Naive thymus-derived CD8-positive, alpha-beta T cell (primary cell): ENCODE measurements at regions not wholly inside any gene's neighbourhood (a gene's known extent, or its start where the extent isn't known, plus 50 kb on each side); places are given as distances from the start of the nearest gene placed in this dataset.
A peak's percentile ranks its signal among the peaks of the same experiment; 100 is the strongest.
"Not testable (repeated sequence)": the region's sequence is repeated elsewhere in the genome, so short reads cannot be mapped to it uniquely, and the experiment has no call there.

Experiments
- ATAC-seq, 2 donors: fragments of 150-1000 bp; cut with Tn5 transposase in 1 of 2; sonication (Bioruptor Pico), chemical (Tn5 transposase) in 1 of 2; 1 replicate in 1 of 2; 2 replicates in 1 of 2; pipeline ENCODE4 v1.10.0; 2021; ENCODE audit warnings: mild to moderate bottlenecking in 2 of 2, moderate library complexity in 2 of 2
- POLR2A ChIA-PET: fragments of 350-600 bp; sonication (Branson Sonifier 250); formaldehyde crosslinking; loops from one replicate; lab custom pipeline; 2021; ENCODE audit warnings: antibody characterized with exemption; lab: Charles Lee
- DNase-seq, 10 donors: peaks; one replicate each; pipeline versions ENCODE4 v3.0.0 to v3.0.0-alpha.2; 2020 to 2022
- H3K27ac Mint-ChIP-seq, 10 donors: one replicate each; pipeline ENCODE4 v1.8.0; 2020 to 2022; ENCODE audit warnings: mild to moderate bottlenecking in 10 of 10, mixed read lengths in 10 of 10, moderate library complexity in 4 of 10, inconsistent platforms in 1 of 10
- H3K27me3 Mint-ChIP-seq, 5 donors: one replicate each; pipeline ENCODE4 v1.8.0; 2021 to 2022; ENCODE audit warnings: mixed read lengths in 5 of 5
- H3K36me3 Mint-ChIP-seq, 3 donors: one replicate each; pipeline ENCODE4 v1.8.0; 2020 to 2022; ENCODE audit warnings: mixed read lengths in 3 of 3, mild to moderate bottlenecking in 2 of 3, inconsistent platforms in 1 of 3
- H3K4me1 Mint-ChIP-seq, 4 donors: one replicate each; pipeline ENCODE4 v1.8.0; 2021 to 2022; ENCODE audit warnings: mixed read lengths in 4 of 4
- H3K4me3 Mint-ChIP-seq, 10 donors: one replicate each; pipeline ENCODE4 v1.8.0; 2020 to 2022; ENCODE audit warnings: mild to moderate bottlenecking in 10 of 10, mixed read lengths in 10 of 10, moderate library complexity in 6 of 10, inconsistent platforms in 1 of 10
- H3K9me3 Mint-ChIP-seq, 9 donors: one replicate each; pipeline ENCODE4 v1.8.0; 2020 to 2022; ENCODE audit warnings: mixed read lengths in 9 of 9, mild to moderate bottlenecking in 3 of 9, inconsistent platforms in 1 of 9, moderate library complexity in 1 of 9

DNA sequence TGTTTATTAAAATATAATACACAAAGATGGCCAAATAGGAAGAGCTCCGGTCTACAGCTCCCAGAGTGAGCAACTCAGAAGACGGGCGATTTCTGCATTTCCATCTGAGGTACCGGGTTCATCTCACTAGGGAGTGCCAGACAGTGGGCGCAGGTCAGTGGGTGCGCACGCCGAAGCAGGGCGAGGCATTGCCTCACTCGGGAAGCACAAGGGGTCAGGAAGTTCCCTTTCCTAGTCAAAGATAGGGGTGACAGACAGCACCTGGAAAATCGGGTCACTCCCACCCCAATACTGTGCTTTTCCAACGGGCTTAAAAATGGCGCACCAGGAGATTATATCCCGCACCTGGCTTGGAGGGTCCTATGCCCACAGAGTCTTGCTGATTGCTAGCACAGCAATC, 234.9 kb upstream of the CDH11 start:
- H3K27ac Mint-ChIP-seq, POLR2A ChIA-PET, ATAC-seq, H3K4me3 Mint-ChIP-seq, H3K27me3 Mint-ChIP-seq, DNase-seq, H3K4me1 Mint-ChIP-seq, H3K36me3 Mint-ChIP-seq: not testable (repeated sequence)
- H3K9me3 Mint-ChIP-seq = peaks cover 0 to 29% (median 12%) of the 10 kb centered on the region in 9 donors

DNA sequence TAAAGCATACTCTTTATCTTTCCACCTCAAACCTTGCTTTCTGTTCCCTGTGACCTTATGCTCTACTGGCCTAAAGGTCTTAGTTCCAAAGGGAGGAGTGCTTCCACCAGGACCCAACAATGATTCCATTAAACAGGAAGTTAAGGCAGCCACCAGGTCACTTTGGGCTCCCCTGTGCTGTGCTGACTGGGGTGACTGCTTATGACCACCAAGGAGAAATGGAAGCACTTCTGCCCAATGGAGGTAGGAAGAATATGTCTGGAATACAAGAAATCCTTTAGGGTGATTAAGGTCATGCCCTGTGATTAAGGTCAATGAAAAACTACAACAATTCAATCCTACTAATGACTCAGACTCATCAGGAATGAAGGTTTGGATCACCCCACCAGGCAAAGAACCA, 233.8 kb upstream of the CDH11 start:
- POLR2A ChIA-PET = no interaction called here
- peaks cover 0 to 29% (median 12%) of the 10 kb centered on the region in 9 donors for H3K9me3 Mint-ChIP-seq
- H3K27ac Mint-ChIP-seq = no peak overlapping the region
- no peak overlapping the region for H3K4me3 Mint-ChIP-seq
- DNase-seq = no peak
- ATAC-seq = no peak
- peaks cover 0 to 2% (median 0%) of the 10 kb centered on the region in 5 donors for H3K27me3 Mint-ChIP-seq
- H3K36me3 Mint-ChIP-seq = peaks cover 0 to 10% (median 0%) of the 10 kb centered on the region in 3 donors
- no peaks in the 10 kb centered on the region for H3K4me1 Mint-ChIP-seq

GRCh38 chr16:65353183-65353582, 231.3 kb upstream of the CDH11 start:
- DNase-seq (no peak), ATAC-seq (no peak)
- Mint-ChIP-seq H3K4me1 (no peaks in the 10 kb centered on the region), H3K36me3 (peaks cover 0 to 10% (median 0%) of the 10 kb centered on the region in 3 donors), H3K27ac (no peak overlapping the region), H3K27me3 (peaks cover 0 to 2% (median 0%) of the 10 kb centered on the region in 5 donors), H3K9me3 (peaks cover 0 to 25% (median 15%) of the 10 kb centered on the region in 9 donors), H3K4me3 (no peak overlapping the region)
- POLR2A ChIA-PET = no interaction called here

DNA sequence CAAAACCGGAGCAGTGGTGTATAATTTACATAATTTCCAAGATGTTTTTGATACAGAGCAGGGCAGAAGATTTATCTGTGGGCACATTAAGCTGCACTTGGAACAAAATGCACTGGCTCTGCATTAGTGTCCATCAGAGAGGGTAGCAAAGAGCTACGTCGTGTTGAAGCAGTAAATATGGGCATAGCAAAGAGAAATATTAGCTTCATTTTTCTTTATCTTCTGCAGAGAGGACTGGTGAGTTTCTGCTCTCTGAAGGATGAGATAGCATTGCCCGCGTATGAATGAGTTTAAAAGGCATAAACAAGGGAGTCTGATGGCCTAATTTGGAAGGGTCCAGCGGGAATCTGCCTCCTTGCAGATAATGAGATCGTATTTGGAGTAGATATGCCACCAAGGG, 227.8 kb upstream of the CDH11 start:
- no peak for DNase-seq
- Mint-ChIP-seq H3K27me3 (peaks cover 0 to 2% (median 0%) of the 10 kb centered on the region in 5 donors), H3K4me3 (no peak overlapping the region), H3K4me1 (no peaks in the 10 kb centered on the region), H3K9me3 (peaks cover 0 to 22% (median 9%) of the 10 kb centered on the region in 9 donors), H3K27ac (no peak overlapping the region), H3K36me3 (no peaks in the 10 kb centered on the region)
- POLR2A ChIA-PET = no interaction called here
- no peak for ATAC-seq

- Mint-ChIP-seq H3K4me1 (no peaks in the 10 kb centered on the region), H3K4me3 (no peak overlapping the region), H3K27ac (no peak overlapping the region), H3K36me3 (no peaks in the 10 kb centered on the region), H3K9me3 (peaks cover 0 to 31% (median 4%) of the 10 kb centered on the region in 9 donors), H3K27me3 (no peaks in the 10 kb centered on the region)
- POLR2A ChIA-PET = no interaction called here
- no peak for ATAC-seq
- no peak for DNase-seq
Observed at GRCh38 chr16:65343556-65343955, 221.7 kb upstream of the CDH11 start.

GRCh38 chr16:65342231-65342866, 220.5 kb upstream of the CDH11 start:
- H3K27ac Mint-ChIP-seq = no peak overlapping the region
- H3K9me3 Mint-ChIP-seq = peaks cover 0 to 20% (median 4%) of the 10 kb centered on the region in 9 donors
- DNase-seq (no peak), ATAC-seq (no peak)
- H3K36me3 Mint-ChIP-seq = no peaks in the 10 kb centered on the region
- no peak overlapping the region for H3K4me3 Mint-ChIP-seq
- POLR2A ChIA-PET = no interaction called here
- H3K27me3 Mint-ChIP-seq = no peaks in the 10 kb centered on the region
- H3K4me1 Mint-ChIP-seq = no peaks in the 10 kb centered on the region

GRCh38 chr16:65339062-65339461, 217.2 kb upstream of the CDH11 start:
- DNase-seq (no peak), ATAC-seq (no peak)
- H3K36me3 Mint-ChIP-seq = no peaks in the 10 kb centered on the region
- H3K4me3 Mint-ChIP-seq = no peak overlapping the region
- no peak overlapping the region for H3K27ac Mint-ChIP-seq
- POLR2A ChIA-PET = no interaction called here
- H3K27me3 Mint-ChIP-seq = peaks cover 0 to 2% (median 0%) of the 10 kb centered on the region in 5 donors
- peaks cover 0 to 31% (median 5%) of the 10 kb centered on the region in 9 donors for H3K9me3 Mint-ChIP-seq
- no peaks in the 10 kb centered on the region for H3K4me1 Mint-ChIP-seq

GRCh38 chr16:65336160-65336559, 214.3 kb upstream of the CDH11 start:
- Mint-ChIP-seq H3K9me3 (peaks cover 0 to 18% (median 2%) of the 10 kb centered on the region in 9 donors), H3K36me3 (no peaks in the 10 kb centered on the region), H3K4me1 (no peaks in the 10 kb centered on the region), H3K27me3 (peaks cover 0 to 2% (median 0%) of the 10 kb centered on the region in 5 donors), H3K4me3 (no peak overlapping the region), H3K27ac (no peak overlapping the region)
- POLR2A ChIA-PET = interaction anchor here (0.7 kb wide), 1 partner anchor 9 kb away, joined by 3 read pairs; no protein-coding TSS in a partner anchor
- ATAC-seq = no peak
- no peak for DNase-seq

GRCh38 chr16:65334081-65334480, 212.2 kb upstream of the CDH11 start:
- DNase-seq (no peak), ATAC-seq (no peak)
- peaks cover 0 to 15% (median 3%) of the 10 kb centered on the region in 9 donors for H3K9me3 Mint-ChIP-seq
- no peak overlapping the region for H3K27ac Mint-ChIP-seq
- H3K27me3 Mint-ChIP-seq = peaks cover 0 to 2% (median 0%) of the 10 kb centered on the region in 5 donors
- H3K4me3 Mint-ChIP-seq = no peak overlapping the region
- H3K36me3 Mint-ChIP-seq = no peaks in the 10 kb centered on the region
- no peaks in the 10 kb centered on the region for H3K4me1 Mint-ChIP-seq
- POLR2A ChIA-PET = no interaction called here

DNA sequence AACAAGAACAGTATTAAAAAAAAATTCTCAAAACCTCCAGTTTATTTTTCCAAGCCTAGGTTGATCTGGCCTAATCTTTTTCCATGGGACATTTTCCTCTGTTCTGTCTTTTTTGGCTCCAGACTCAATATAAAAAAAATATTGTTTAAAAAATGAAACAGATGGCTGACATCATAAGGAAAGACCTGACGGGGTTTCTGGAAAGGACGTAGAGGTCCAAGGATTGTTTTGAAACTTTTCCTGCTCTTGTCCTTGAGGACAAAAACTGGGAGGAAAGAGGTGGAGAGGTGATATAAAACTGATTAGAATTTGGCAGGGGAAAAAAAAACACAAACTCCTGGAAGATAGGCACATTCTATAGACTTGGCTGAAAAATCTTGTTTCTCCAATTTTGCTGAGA, 211.4 kb upstream of the CDH11 start:
- ATAC-seq = no peak
- Mint-ChIP-seq H3K4me1 (no peaks in the 10 kb centered on the region), H3K27me3 (peaks cover 0 to 2% (median 0%) of the 10 kb centered on the region in 5 donors), H3K27ac (no peak overlapping the region), H3K4me3 (peak overlapping the region in 1 of 10 donors; percentile 49), H3K36me3 (no peaks in the 10 kb centered on the region), H3K9me3 (peaks cover 0 to 15% (median 2%) of the 10 kb centered on the region in 9 donors)
- DNase-seq = no peak
- POLR2A ChIA-PET = no interaction called here

DNA sequence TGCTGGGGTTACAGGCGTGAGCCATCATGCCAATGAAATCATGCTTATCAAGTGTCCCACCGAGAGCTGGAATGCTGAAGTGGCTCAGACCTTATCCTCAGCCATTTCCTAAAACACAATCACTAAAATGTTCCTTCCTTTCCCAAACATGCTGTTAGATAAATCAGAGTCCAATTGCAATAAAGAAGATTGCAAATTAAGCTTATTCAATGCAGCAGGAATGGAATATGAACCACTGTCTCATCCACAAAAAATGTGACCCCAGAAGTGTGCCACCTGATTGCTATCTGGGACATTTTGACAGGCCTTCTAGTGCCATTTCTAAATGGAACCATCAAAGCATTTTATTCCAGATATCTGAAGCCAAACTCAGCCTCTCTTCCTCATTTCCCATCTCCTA, 205.5 kb upstream of the CDH11 start:
- POLR2A ChIA-PET = interaction anchor here (0.5 kb wide), 1 partner anchor 9 kb away, joined by 3 read pairs; no protein-coding TSS in a partner anchor
- Mint-ChIP-seq H3K27ac (no peak overlapping the region), H3K9me3 (peaks cover 0 to 11% (median 0%) of the 10 kb centered on the region in 9 donors), H3K4me1 (no peaks in the 10 kb centered on the region), H3K27me3 (no peaks in the 10 kb centered on the region), H3K4me3 (no peak overlapping the region), H3K36me3 (no peaks in the 10 kb centered on the region)
- ATAC-seq (no peak), DNase-seq (no peak)

GRCh38 chr16:65323655-65324237, 201.9 kb upstream of the CDH11 start:
- H3K27ac Mint-ChIP-seq = no peak overlapping the region
- H3K9me3 Mint-ChIP-seq = peaks cover 0 to 11% (median 0%) of the 10 kb centered on the region in 9 donors
- H3K4me3 Mint-ChIP-seq = no peak overlapping the region
- peaks cover 0 to 2% (median 0%) of the 10 kb centered on the region in 5 donors for H3K27me3 Mint-ChIP-seq
- no peak for DNase-seq
- POLR2A ChIA-PET = no interaction called here
- ATAC-seq = no peak
- H3K4me1 Mint-ChIP-seq = no peaks in the 10 kb centered on the region
- no peaks in the 10 kb centered on the region for H3K36me3 Mint-ChIP-seq

DNA sequence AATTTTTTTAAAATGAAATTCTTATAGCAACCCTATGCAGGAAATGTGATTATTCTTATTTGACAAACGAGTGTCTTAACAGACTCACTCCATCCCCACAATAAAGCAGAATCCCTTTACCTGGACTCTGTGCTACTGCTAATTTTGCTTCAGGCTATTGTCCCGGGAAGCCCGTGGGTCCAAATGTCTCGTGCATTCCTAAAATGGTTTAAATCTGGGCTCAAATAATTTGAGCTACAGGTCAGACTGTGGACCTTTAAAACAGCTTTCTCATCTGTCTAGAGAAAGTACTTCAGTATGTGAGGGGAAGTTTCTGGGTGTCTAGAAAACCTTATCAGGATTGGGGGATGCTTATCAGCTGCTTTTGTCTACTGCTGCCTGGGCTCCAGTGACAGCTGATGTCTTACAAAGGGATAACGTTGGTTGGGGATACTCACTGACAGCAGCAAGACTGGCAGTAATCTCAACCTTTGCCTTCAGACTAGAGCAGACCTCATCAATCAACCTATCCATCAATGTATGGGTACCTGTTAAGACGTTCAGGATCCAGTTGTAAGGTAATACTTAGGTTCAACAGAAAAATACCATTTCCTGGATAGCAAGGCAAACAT, 197.9 kb upstream of the CDH11 start:
- POLR2A ChIA-PET = no interaction called here
- no peaks in the 10 kb centered on the region for H3K36me3 Mint-ChIP-seq
- no peak for DNase-seq
- H3K9me3 Mint-ChIP-seq = peaks cover 0 to 8% (median 6%) of the 10 kb centered on the region in 9 donors
- peak in 1 of 2 donors; percentile 16 for ATAC-seq
- H3K27ac Mint-ChIP-seq = no peak overlapping the region
- no peaks in the 10 kb centered on the region for H3K4me1 Mint-ChIP-seq
- H3K27me3 Mint-ChIP-seq = peaks cover 0 to 3% (median 0%) of the 10 kb centered on the region in 5 donors
- no peak overlapping the region for H3K4me3 Mint-ChIP-seq
